ENCODE measurements at regions not wholly inside any gene's neighbourhood (a gene's known extent, or its start where the extent isn't known, plus 50 kb on each side); places are given as distances from the start of the nearest gene placed in this dataset.

DNA sequence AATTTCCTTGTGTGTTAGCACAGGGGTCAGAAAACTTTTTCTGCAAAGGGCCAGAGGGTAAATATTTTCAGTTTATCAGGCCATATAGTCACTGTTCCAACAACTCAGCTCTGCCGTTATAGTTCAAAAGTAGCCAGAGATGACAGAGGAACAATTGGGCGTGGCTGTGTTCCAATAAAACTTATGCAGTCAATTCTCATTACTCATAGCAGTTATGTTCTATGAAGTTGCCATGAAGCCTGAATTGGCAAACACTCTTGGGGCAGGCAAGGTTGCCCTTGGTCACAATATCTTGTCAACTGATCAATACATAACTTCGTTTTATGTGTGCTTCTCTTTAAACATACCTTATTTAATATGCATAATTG is 304.2 kb downstream of the TFAP2C start:
- intact Hi-C loops (cut with micrococcal nuclease; ENCODE audit: unreplicated experiment), result no loop called here
- Histone ChIP-seq H3K27me3 (replicated peaks; ENCODE audit: insufficient read depth, low read depth, low read length, poor library complexity) (peaks cover 35% of the 10 kb centered on the region), H3K9me3 (ENCODE audit: low read depth, low read length, poor library complexity, severe bottlenecking) (no peaks in the 10 kb centered on the region), H3K27ac (ENCODE audit: low read depth, low read length, poor library complexity, severe bottlenecking) (no peak overlapping the region), H3K4me1 (ENCODE audit: insufficient read depth, low read length, poor library complexity, severe bottlenecking) (no peaks in the 10 kb centered on the region), H3K36me3 (ENCODE audit: insufficient read depth, low read length, poor library complexity, severe bottlenecking) (no peaks in the 10 kb centered on the region), H3K4me3 (ENCODE audit: low read depth, low read length, poor library complexity, severe bottlenecking) (no peak overlapping the region)
- no peak for DNase-seq (ENCODE audit: low spot score)
- ChIA-PET CTCF (no interaction called here), POLR2A (ENCODE audit: low non-redundant PET) (no interaction called here)
- BruUV-seq (replicated peaks), result no TSS peak
- no peak for TF ChIP-seq EZH2 (IDR thresholded peaks at IDR 0.05; ENCODE audit: borderline replicate concordance, low read depth, low read length, poor library complexity, severe bottlenecking)
- TF ChIP-seq, protein P1, sequence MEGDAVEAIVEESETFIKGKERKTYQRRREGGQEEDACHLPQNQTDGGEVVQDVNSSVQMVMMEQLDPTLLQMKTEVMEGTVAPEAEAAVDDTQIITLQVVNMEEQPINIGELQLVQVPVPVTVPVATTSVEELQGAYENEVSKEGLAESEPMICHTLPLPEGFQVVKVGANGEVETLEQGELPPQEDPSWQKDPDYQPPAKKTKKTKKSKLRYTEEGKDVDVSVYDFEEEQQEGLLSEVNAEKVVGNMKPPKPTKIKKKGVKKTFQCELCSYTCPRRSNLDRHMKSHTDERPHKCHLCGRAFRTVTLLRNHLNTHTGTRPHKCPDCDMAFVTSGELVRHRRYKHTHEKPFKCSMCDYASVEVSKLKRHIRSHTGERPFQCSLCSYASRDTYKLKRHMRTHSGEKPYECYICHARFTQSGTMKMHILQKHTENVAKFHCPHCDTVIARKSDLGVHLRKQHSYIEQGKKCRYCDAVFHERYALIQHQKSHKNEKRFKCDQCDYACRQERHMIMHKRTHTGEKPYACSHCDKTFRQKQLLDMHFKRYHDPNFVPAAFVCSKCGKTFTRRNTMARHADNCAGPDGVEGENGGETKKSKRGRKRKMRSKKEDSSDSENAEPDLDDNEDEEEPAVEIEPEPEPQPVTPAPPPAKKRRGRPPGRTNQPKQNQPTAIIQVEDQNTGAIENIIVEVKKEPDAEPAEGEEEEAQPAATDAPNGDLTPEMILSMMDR (conservative IDR thresholded peaks at IDR 0.05; ENCODE audit: low read depth, low read length), result no peak

GRCh38 chr20:56934888-56935287 is 305.8 kb downstream of the TFAP2C start:
- H3K27me3 ChIP-seq (replicated peaks; ENCODE audit: insufficient read depth, low read depth, low read length, poor library complexity), result peaks cover 25% of the 10 kb centered on the region
- H3K27ac ChIP-seq (ENCODE audit: low read depth, low read length, poor library complexity, severe bottlenecking), result no peak overlapping the region
- POLR2A ChIA-PET (ENCODE audit: low non-redundant PET), result no interaction called here
- H3K36me3 ChIP-seq (ENCODE audit: insufficient read depth, low read length, poor library complexity, severe bottlenecking), result no peaks in the 10 kb centered on the region
- no peak for DNase-seq (ENCODE audit: low spot score)
- no peaks in the 10 kb centered on the region for H3K9me3 ChIP-seq (ENCODE audit: low read depth, low read length, poor library complexity, severe bottlenecking)
- no peak overlapping the region for H3K4me3 ChIP-seq (ENCODE audit: low read depth, low read length, poor library complexity, severe bottlenecking)
- intact Hi-C loops (cut with micrococcal nuclease; ENCODE audit: unreplicated experiment), result no loop called here
- no peaks in the 10 kb centered on the region for H3K4me1 ChIP-seq (ENCODE audit: insufficient read depth, low read length, poor library complexity, severe bottlenecking)
- TF ChIP-seq, protein P1 (conservative IDR thresholded peaks at IDR 0.05; ENCODE audit: low read depth, low read length), result no peak
- TF ChIP-seq EZH2 (IDR thresholded peaks at IDR 0.05; ENCODE audit: borderline replicate concordance, low read depth, low read length, poor library complexity, severe bottlenecking), result no peak
- no TSS peak for BruUV-seq (replicated peaks)
- CTCF ChIA-PET, result no interaction called here

GRCh38 chr20:56940466-56940865 is 311.4 kb downstream of the TFAP2C start:
- BruUV-seq (replicated peaks), result no TSS peak
- POLR2A ChIA-PET (ENCODE audit: low non-redundant PET), result no interaction called here

More at GRCh38 chr20:56940466-56940865, 311.4 kb downstream of the TFAP2C start:
- Histone ChIP-seq H3K27ac (ENCODE audit: low read depth, low read length, poor library complexity, severe bottlenecking) (no peak overlapping the region), H3K4me1 (ENCODE audit: insufficient read depth, low read length, poor library complexity, severe bottlenecking) (no peaks in the 10 kb centered on the region), H3K27me3 (replicated peaks; ENCODE audit: insufficient read depth, low read depth, low read length, poor library complexity) (peaks cover 45% of the 10 kb centered on the region), H3K36me3 (ENCODE audit: insufficient read depth, low read length, poor library complexity, severe bottlenecking) (no peaks in the 10 kb centered on the region), H3K9me3 (ENCODE audit: low read depth, low read length, poor library complexity, severe bottlenecking) (no peaks in the 10 kb centered on the region), H3K4me3 (ENCODE audit: low read depth, low read length, poor library complexity, severe bottlenecking) (no peak overlapping the region)
- no peak for TF ChIP-seq EZH2 (IDR thresholded peaks at IDR 0.05; ENCODE audit: borderline replicate concordance, low read depth, low read length, poor library complexity, severe bottlenecking)
- TF ChIP-seq, protein P1 (conservative IDR thresholded peaks at IDR 0.05; ENCODE audit: low read depth, low read length), result no peak
- CTCF ChIA-PET, result no interaction called here
- intact Hi-C loops (cut with micrococcal nuclease; ENCODE audit: unreplicated experiment), result no loop called here
- DNase-seq (ENCODE audit: low spot score), result no peak
